Ovary (tissue), 3 donors: ENCODE measurements at regions not wholly inside any gene's neighbourhood (a gene's known extent, or its start where the extent isn't known, plus 50 kb on each side); places are given as distances from the start of the nearest gene placed in this dataset.

Experiments
- POLR2A ChIP-seq: fragments of 450-650 bp; IDR thresholded peaks from one replicate; pipeline ENCODE4 v1.6.1; 2017; ENCODE audit warnings: antibody characterized with exemption, mild to moderate bottlenecking, moderate library complexity
- TF ChIP-seq, protein P1 (sequence below), 3 donors: fragments of 450-650 bp in 2 of 3; fragments of 200-600 bp in 1 of 3; IDR thresholded peaks; one replicate each; pipeline versions ENCODE4 v1.5.1 to v1.8.0; 2016 to 2022; ENCODE audit warnings: antibody characterized with exemption in 3 of 3, mild to moderate bottlenecking in 1 of 3
- donor health status: DM: no; HTN: no; CAD: no.

DNA sequence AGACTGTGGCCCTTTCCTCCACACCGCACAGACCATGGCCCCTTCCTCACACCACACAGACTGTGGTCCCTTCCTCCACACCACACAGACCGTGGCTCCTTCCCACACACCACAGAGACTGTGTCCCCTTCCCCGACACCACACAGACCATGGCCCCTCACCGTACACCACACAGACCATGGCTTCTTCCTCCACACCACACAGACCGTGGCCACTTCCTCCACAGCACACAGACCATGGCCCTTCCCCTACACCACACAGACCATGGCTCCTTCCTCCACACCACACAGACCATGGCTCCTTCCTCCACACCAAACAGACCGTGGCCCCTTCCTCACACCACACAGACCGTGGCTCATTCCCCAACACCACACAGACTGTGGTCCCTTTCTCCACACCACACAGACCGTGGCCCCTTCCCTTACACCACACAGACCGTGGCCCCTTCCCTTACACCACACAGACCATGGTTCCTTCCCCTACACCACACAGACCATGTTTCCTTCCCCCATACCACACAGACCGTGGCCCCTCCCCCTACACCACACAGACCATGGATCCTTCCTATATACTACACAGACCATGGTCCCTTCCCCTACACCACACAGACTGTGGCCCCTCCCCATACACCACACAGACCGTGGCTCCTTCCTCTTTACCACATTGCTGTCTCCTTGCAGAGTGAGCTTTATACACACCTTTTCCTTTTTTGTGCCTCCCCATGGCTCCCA, 297.5 kb upstream of the FOXF1 start:
- TF ChIP-seq, protein P1, sequence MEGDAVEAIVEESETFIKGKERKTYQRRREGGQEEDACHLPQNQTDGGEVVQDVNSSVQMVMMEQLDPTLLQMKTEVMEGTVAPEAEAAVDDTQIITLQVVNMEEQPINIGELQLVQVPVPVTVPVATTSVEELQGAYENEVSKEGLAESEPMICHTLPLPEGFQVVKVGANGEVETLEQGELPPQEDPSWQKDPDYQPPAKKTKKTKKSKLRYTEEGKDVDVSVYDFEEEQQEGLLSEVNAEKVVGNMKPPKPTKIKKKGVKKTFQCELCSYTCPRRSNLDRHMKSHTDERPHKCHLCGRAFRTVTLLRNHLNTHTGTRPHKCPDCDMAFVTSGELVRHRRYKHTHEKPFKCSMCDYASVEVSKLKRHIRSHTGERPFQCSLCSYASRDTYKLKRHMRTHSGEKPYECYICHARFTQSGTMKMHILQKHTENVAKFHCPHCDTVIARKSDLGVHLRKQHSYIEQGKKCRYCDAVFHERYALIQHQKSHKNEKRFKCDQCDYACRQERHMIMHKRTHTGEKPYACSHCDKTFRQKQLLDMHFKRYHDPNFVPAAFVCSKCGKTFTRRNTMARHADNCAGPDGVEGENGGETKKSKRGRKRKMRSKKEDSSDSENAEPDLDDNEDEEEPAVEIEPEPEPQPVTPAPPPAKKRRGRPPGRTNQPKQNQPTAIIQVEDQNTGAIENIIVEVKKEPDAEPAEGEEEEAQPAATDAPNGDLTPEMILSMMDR (IDR thresholded peaks at IDR 0.05): no peak
- no peak for TF ChIP-seq POLR2A
